ENCODE measurements at regions not wholly inside any gene's neighbourhood (a gene's known extent, or its start where the extent isn't known, plus 50 kb on each side); places are given as distances from the start of the nearest gene placed in this dataset.
A peak's percentile ranks its signal among the peaks of the same experiment; 100 is the strongest.

DNA sequence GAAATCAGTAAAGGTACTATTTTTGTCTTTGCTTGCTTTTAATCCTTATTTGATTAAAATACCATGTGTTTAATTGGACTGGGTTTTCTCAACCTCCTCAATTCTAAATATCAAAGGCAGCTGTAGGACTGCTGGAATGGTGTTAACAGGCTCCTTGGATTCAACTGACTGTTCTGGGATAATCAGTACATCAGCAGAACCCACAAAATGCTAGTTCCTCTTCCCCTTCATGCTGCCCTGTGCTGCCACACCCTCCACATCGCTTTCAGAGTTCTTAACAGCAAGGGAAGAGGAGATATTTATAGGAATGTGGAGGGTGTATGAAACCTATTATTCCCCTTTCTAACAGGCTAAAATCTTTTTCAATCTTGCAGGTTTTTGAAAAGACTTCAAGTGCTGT is 82.4 kb downstream of the KCTD12 start:
- Mint-ChIP-seq H3K4me1 (ENCODE audit: low read depth) (peaks cover 3% of the 10 kb centered on the region), H3K36me3 (ENCODE audit: insufficient read depth) (no peaks in the 10 kb centered on the region), H3K9me3 (ENCODE audit: low read depth) (no peaks in the 10 kb centered on the region), H3K27me3 (no peaks in the 10 kb centered on the region), H3K27ac (no peak overlapping the region), H3K4me3 (ENCODE audit: low read depth) (no peak overlapping the region)
- no peak for DNase-seq (ENCODE audit: low spot score, unreplicated experiment)
- TF ChIP-seq, protein P1, sequence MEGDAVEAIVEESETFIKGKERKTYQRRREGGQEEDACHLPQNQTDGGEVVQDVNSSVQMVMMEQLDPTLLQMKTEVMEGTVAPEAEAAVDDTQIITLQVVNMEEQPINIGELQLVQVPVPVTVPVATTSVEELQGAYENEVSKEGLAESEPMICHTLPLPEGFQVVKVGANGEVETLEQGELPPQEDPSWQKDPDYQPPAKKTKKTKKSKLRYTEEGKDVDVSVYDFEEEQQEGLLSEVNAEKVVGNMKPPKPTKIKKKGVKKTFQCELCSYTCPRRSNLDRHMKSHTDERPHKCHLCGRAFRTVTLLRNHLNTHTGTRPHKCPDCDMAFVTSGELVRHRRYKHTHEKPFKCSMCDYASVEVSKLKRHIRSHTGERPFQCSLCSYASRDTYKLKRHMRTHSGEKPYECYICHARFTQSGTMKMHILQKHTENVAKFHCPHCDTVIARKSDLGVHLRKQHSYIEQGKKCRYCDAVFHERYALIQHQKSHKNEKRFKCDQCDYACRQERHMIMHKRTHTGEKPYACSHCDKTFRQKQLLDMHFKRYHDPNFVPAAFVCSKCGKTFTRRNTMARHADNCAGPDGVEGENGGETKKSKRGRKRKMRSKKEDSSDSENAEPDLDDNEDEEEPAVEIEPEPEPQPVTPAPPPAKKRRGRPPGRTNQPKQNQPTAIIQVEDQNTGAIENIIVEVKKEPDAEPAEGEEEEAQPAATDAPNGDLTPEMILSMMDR (IDR thresholded peaks at IDR 0.05; ENCODE audit: unreplicated experiment): no peak

DNA sequence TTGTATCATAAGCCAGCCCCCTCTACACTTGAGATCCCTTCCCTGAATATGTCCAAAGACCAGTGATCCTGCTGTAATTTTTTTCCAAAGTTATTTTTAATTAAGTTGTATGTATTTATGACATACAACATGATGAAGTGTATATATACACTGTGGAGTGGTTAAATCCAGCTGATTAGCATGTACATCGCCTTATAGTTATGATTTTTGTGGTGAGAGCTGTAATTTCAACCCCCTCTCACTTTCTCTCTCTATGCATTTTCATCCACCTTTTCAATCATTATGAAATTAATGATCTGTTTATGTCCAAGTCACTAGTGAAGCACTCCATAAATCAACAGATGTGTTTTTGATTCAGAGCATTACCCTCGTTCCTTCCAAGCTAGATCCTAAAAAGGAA is 85.3 kb downstream of the KCTD12 start:
- no peak for DNase-seq (ENCODE audit: low spot score, unreplicated experiment)
- no peak overlapping the region for H3K27ac Mint-ChIP-seq
- no peaks in the 10 kb centered on the region for H3K36me3 Mint-ChIP-seq (ENCODE audit: insufficient read depth)
- no peaks in the 10 kb centered on the region for H3K27me3 Mint-ChIP-seq
- TF ChIP-seq, protein P1 (IDR thresholded peaks at IDR 0.05; ENCODE audit: unreplicated experiment): no peak
- no peaks in the 10 kb centered on the region for H3K9me3 Mint-ChIP-seq (ENCODE audit: low read depth)
- peaks cover 3% of the 10 kb centered on the region for H3K4me1 Mint-ChIP-seq (ENCODE audit: low read depth)
- H3K4me3 Mint-ChIP-seq (ENCODE audit: low read depth): no peak overlapping the region

DNA sequence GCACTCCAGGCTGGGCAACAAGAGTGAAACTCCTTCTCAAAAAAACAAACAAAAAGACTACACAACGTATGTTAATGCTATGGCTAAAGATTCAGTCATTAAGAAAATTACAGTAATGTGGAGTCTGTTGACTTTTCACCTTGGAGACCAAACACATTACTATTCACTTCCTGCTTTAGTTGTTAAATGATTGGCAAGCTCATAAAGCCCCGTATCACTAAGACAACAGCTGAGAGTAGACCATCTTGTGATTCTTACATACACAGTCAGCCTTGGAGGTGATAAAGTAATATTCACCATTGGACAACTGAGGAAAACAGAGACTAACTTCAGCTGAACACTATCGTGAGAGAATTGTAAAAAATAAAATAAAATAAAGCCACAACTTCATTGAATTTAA is 86.5 kb downstream of the KCTD12 start:
- H3K9me3 Mint-ChIP-seq (ENCODE audit: low read depth): no peaks in the 10 kb centered on the region
- H3K4me1 Mint-ChIP-seq (ENCODE audit: low read depth): peaks cover 6% of the 10 kb centered on the region
- no peak for DNase-seq (ENCODE audit: low spot score, unreplicated experiment)
- H3K4me3 Mint-ChIP-seq (ENCODE audit: low read depth): no peak overlapping the region
- H3K27me3 Mint-ChIP-seq: no peaks in the 10 kb centered on the region
- TF ChIP-seq, protein P1 (IDR thresholded peaks at IDR 0.05; ENCODE audit: unreplicated experiment): no peak
- peak overlapping the region; percentile 9 for H3K27ac Mint-ChIP-seq
- H3K36me3 Mint-ChIP-seq (ENCODE audit: insufficient read depth): no peaks in the 10 kb centered on the region

DNA sequence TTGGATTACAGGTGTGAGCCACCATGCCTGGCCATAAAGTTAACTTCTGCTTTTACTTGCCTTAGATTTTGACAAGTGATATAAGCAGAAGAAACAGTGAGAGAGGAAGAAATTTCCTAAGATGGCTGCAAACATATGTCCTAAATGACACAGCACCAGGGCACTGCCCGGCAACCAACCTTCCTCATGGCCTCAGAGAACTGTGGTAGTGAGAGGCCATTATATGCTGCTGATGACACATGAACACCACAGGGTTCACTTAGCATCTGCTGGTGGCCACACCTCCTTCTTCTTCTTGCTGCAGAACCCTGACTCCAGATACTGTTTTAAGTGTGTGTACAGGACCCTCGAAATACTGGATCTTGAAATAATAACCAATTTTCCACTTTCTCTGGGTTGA is 88.2 kb downstream of the KCTD12 start:
- TF ChIP-seq, protein P1 (IDR thresholded peaks at IDR 0.05; ENCODE audit: unreplicated experiment): no peak
- peaks cover 6% of the 10 kb centered on the region for H3K4me1 Mint-ChIP-seq (ENCODE audit: low read depth)
- no peaks in the 10 kb centered on the region for H3K36me3 Mint-ChIP-seq (ENCODE audit: insufficient read depth)
- no peak for DNase-seq (ENCODE audit: low spot score, unreplicated experiment)
- no peaks in the 10 kb centered on the region for H3K27me3 Mint-ChIP-seq
- H3K4me3 Mint-ChIP-seq (ENCODE audit: low read depth): no peak overlapping the region
- H3K9me3 Mint-ChIP-seq (ENCODE audit: low read depth): no peaks in the 10 kb centered on the region
- no peak overlapping the region for H3K27ac Mint-ChIP-seq

DNA sequence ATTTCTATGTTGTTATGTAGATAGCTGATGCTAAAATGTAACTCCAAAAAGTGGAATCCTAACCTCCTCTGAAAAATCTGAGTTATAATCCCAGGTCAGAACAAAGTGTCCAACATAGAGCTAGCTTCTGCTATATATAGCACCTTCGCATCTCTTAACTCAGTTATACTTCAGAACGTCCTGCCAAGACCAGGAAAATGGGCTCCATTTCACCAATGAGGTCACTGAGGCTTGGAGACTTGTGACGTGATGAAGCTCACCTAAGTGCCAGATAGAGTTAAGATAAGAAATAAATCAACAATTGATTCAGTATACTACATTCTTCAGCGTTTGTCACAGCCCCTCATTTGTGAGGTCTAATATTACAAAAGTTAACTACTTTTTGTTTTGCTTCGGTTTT is 88.8 kb downstream of the KCTD12 start:
- no peak for DNase-seq (ENCODE audit: low spot score, unreplicated experiment)
- Mint-ChIP-seq H3K4me3 (ENCODE audit: low read depth) (no peak overlapping the region), H3K27ac (no peak overlapping the region), H3K36me3 (ENCODE audit: insufficient read depth) (no peaks in the 10 kb centered on the region), H3K27me3 (peaks cover 2% of the 10 kb centered on the region), H3K4me1 (ENCODE audit: low read depth) (peaks cover 6% of the 10 kb centered on the region), H3K9me3 (ENCODE audit: low read depth) (no peaks in the 10 kb centered on the region)
- TF ChIP-seq, protein P1 (IDR thresholded peaks at IDR 0.05; ENCODE audit: unreplicated experiment): no peak
